Thymus (tissue), 11 donors: ENCODE measurements at regions not wholly inside any gene's neighbourhood (a gene's known extent, or its start where the extent isn't known, plus 50 kb on each side); places are given as distances from the start of the nearest gene placed in this dataset.
"Not testable (repeated sequence)": the region's sequence is repeated elsewhere in the genome, so short reads cannot be mapped to it uniquely, and the experiment has no call there.

Source experiments
- DNase-seq, 9 donors: peaks; one replicate each; pipeline ENCODE4 v3.0.0-alpha.2; 2013; ENCODE audit warnings: low spot score in 9 of 9, low read depth in 6 of 9, missing footprints in 1 of 9
- H3K27ac ChIP-seq, 2 donors: one replicate each; pipeline ENCODE4 v1.5.1; 2013; ENCODE audit warnings: control low read depth in 1 of 2, low read depth in 1 of 2, low read length in 1 of 2, mild to moderate bottlenecking in 1 of 2, moderate library complexity in 1 of 2
- H3K27me3 ChIP-seq, 2 donors: one replicate each; pipeline ENCODE4 v1.5.1; 2013; ENCODE audit warnings: low read length in 1 of 2; ENCODE audit not compliant: control insufficient read depth in 2 of 2, insufficient read depth in 1 of 2
- H3K36me3 ChIP-seq, 2 donors: one replicate each; pipeline ENCODE4 v1.5.1; 2013; ENCODE audit warnings: low read length in 1 of 2, mild to moderate bottlenecking in 1 of 2, moderate library complexity in 1 of 2; ENCODE audit not compliant: control insufficient read depth in 2 of 2, insufficient read depth in 2 of 2
- H3K4me1 ChIP-seq, 2 donors: one replicate each; pipeline ENCODE4 v1.5.1; 2013; ENCODE audit warnings: low read length in 2 of 2; ENCODE audit not compliant: control insufficient read depth in 2 of 2, insufficient read depth in 2 of 2
- H3K4me3 ChIP-seq, 2 donors: one replicate each; pipeline ENCODE4 v1.5.1; 2013; ENCODE audit warnings: low read length in 2 of 2, control low read depth in 1 of 2, mild to moderate bottlenecking in 1 of 2
- H3K9me3 ChIP-seq, 2 donors: one replicate each; pipeline ENCODE4 v1.5.1; 2013; ENCODE audit warnings: low read length in 1 of 2, mild to moderate bottlenecking in 1 of 2; ENCODE audit not compliant: control insufficient read depth in 2 of 2, insufficient read depth in 1 of 2
- WGBS: extraction: QIAGEN DNeasy Blood & Tissue Kit; methylation state at CpG from one replicate; pipeline ENCODE4 v1.1.7; 2013; 5-methylcytosine and 5-hydroxymethylcytosine counted together
- donor health status: healthy.

- no peak overlapping the region for H3K27ac ChIP-seq
- no peaks in the 10 kb centered on the region for H3K36me3 ChIP-seq
- H3K4me3 ChIP-seq, result no peak overlapping the region
- H3K4me1 ChIP-seq, result no peaks in the 10 kb centered on the region
- H3K9me3 ChIP-seq, result peaks cover 0 to 10% of the 10 kb centered on the region in 2 donors
- H3K27me3 ChIP-seq, result no peaks in the 10 kb centered on the region
- 94% methylated on average over 4 of the region's 4 CpGs for WGBS
- DNase-seq, result no peak
Measured at GRCh38 chr4:59655996-59656395, 1544.1 kb upstream of the ADGRL3 start.

- Histone ChIP-seq H3K27me3 (no peaks in the 10 kb centered on the region), H3K9me3 (no peaks in the 10 kb centered on the region), H3K27ac (no peak overlapping the region), H3K36me3 (no peaks in the 10 kb centered on the region), H3K4me3 (no peak overlapping the region), H3K4me1 (no peaks in the 10 kb centered on the region)
- DNase-seq, result no peak
- 98% methylated on average over 1 of the region's 1 CpG for WGBS
Measured at GRCh38 chr4:59664771-59665170, 1535.4 kb upstream of the ADGRL3 start.

- Histone ChIP-seq H3K4me3 (no peak overlapping the region), H3K27ac (no peak overlapping the region), H3K36me3 (no peaks in the 10 kb centered on the region), H3K9me3 (no peaks in the 10 kb centered on the region), H3K27me3 (no peaks in the 10 kb centered on the region), H3K4me1 (no peaks in the 10 kb centered on the region)
- 94% methylated on average over 2 of the region's 2 CpGs for WGBS
- no peak for DNase-seq
Measured at GRCh38 chr4:59666645-59667044, 1533.5 kb upstream of the ADGRL3 start.

- Histone ChIP-seq H3K27me3 (no peaks in the 10 kb centered on the region), H3K4me1 (no peaks in the 10 kb centered on the region), H3K9me3 (no peaks in the 10 kb centered on the region), H3K36me3 (no peaks in the 10 kb centered on the region), H3K4me3 (no peak overlapping the region), H3K27ac (no peak overlapping the region)
- DNase-seq, result no peak
- WGBS, result 94% methylated on average over 1 of the region's 1 CpG
Measured at GRCh38 chr4:59671037-59671436, 1529.1 kb upstream of the ADGRL3 start.

- Histone ChIP-seq H3K27ac (no peak overlapping the region), H3K9me3 (no peaks in the 10 kb centered on the region), H3K4me3 (no peak overlapping the region), H3K4me1 (no peaks in the 10 kb centered on the region), H3K27me3 (no peaks in the 10 kb centered on the region), H3K36me3 (no peaks in the 10 kb centered on the region)
- WGBS, result 80% methylated on average over 1 of the region's 1 CpG
- DNase-seq, result no peak
Measured at GRCh38 chr4:59676389-59676788, 1523.7 kb upstream of the ADGRL3 start.

GRCh38 chr4:59676992-59677391 lies 1523.1 kb upstream of the ADGRL3 start:
- not testable (repeated sequence) for H3K27me3 ChIP-seq

GRCh38 chr4:59685626-59686025 lies 1514.5 kb upstream of the ADGRL3 start:
- no peak overlapping the region for H3K27ac ChIP-seq
- H3K9me3 ChIP-seq, result no peaks in the 10 kb centered on the region

More at GRCh38 chr4:59676992-59677391, 1523.1 kb upstream of the ADGRL3 start:
- WGBS, result 88% methylated on average over 2 of the region's 2 CpGs
- H3K27ac ChIP-seq, DNase-seq, H3K9me3 ChIP-seq, H3K4me1 ChIP-seq, H3K36me3 ChIP-seq, H3K4me3 ChIP-seq: not testable (repeated sequence)

GRCh38 chr4:59689149-59689548 lies 1511.0 kb upstream of the ADGRL3 start:
- no peaks in the 10 kb centered on the region for H3K4me1 ChIP-seq
- H3K4me3 ChIP-seq, result no peak overlapping the region
- 95% methylated on average over 6 of the region's 6 CpGs for WGBS
- H3K27ac ChIP-seq, result no peak overlapping the region
- DNase-seq, result no peak
- no peaks in the 10 kb centered on the region for H3K27me3 ChIP-seq
- H3K36me3 ChIP-seq, result no peaks in the 10 kb centered on the region
- H3K9me3 ChIP-seq, result no peaks in the 10 kb centered on the region

More at GRCh38 chr4:59685626-59686025, 1514.5 kb upstream of the ADGRL3 start:
- no peak for DNase-seq
- Histone ChIP-seq H3K36me3 (no peaks in the 10 kb centered on the region), H3K27me3 (no peaks in the 10 kb centered on the region), H3K4me3 (no peak overlapping the region), H3K4me1 (no peaks in the 10 kb centered on the region)
- WGBS, result 95% methylated on average over 1 of the region's 1 CpG

GRCh38 chr4:59695355-59696053 lies 1504.6 kb upstream of the ADGRL3 start:
- Histone ChIP-seq H3K27me3 (no peaks in the 10 kb centered on the region), H3K9me3 (no peaks in the 10 kb centered on the region), H3K27ac (no peak overlapping the region), H3K36me3 (no peaks in the 10 kb centered on the region), H3K4me3 (no peak overlapping the region), H3K4me1 (no peaks in the 10 kb centered on the region)
- 96% methylated on average over 5 of the region's 5 CpGs for WGBS
- DNase-seq, result no peak
